ENCODE measurements at regions not wholly inside any gene's neighbourhood (a gene's known extent, or its start where the extent isn't known, plus 50 kb on each side); places are given as distances from the start of the nearest gene placed in this dataset.

- ATAC-seq = peak; percentile 72
- TF ChIP-seq ESRRG (CRISPR knock-in tag; IDR thresholded peaks at IDR 0.05) = no peak
- no peak for TF ChIP-seq ZNF565 (CRISPR knock-in tag; conservative IDR thresholded peaks at IDR 0.05; ENCODE audit: low read depth)
- no peak for TF ChIP-seq RARB (CRISPR knock-in tag; IDR thresholded peaks at IDR 0.05)
- TF ChIP-seq ZC3H10 (CRISPR knock-in tag; IDR thresholded peaks at IDR 0.05) = no peak
These were observed 228.9 kb downstream of the RBM43 start for GRCh38 chr2:151032741-151033191.

GRCh38 chr2:151030663-151031230 lies 230.9 kb downstream of the RBM43 start:
- ATAC-seq = no peak
- TF ChIP-seq ZNF565 (CRISPR knock-in tag; conservative IDR thresholded peaks at IDR 0.05; ENCODE audit: low read depth) (no peak), ZNF8 (CRISPR knock-in tag; IDR thresholded peaks at IDR 0.05) (no peak)

GRCh38 chr2:151029406-151030157 lies 232.1 kb downstream of the RBM43 start:
- ATAC-seq = no peak
- TF ChIP-seq CSDC2 (CRISPR knock-in tag; IDR thresholded peaks at IDR 0.05) (no peak), ISL1 (CRISPR knock-in tag; IDR thresholded peaks at IDR 0.05) (peak; percentile 66), RARB (CRISPR knock-in tag; IDR thresholded peaks at IDR 0.05) (no peak)

GRCh38 chr2:151028691-151029176 lies 232.9 kb downstream of the RBM43 start:
- TF ChIP-seq CREB5 (CRISPR knock-in tag; IDR thresholded peaks at IDR 0.05; ENCODE audit: low read depth) = no peak
- TF ChIP-seq ZFP30 (CRISPR knock-in tag; IDR thresholded peaks at IDR 0.05) = no peak
- no peak for TF ChIP-seq TCF4 (CRISPR knock-in tag; IDR thresholded peaks at IDR 0.05; ENCODE audit: borderline replicate concordance)
- TF ChIP-seq GLIS3 (CRISPR knock-in tag; IDR thresholded peaks at IDR 0.05) = no peak
- TF ChIP-seq TOX (CRISPR knock-in tag; IDR thresholded peaks at IDR 0.05; ENCODE audit: borderline replicate concordance) = no peak
- TF ChIP-seq ZNF565 (CRISPR knock-in tag; conservative IDR thresholded peaks at IDR 0.05; ENCODE audit: low read depth) = no peak
- TF ChIP-seq CSRNP3 (CRISPR knock-in tag; IDR thresholded peaks at IDR 0.05) = no peak
- no peak for ATAC-seq

- ATAC-seq = no peak
- TF ChIP-seq CSRNP3 (CRISPR knock-in tag; IDR thresholded peaks at IDR 0.05) = no peak
These were observed 234.5 kb downstream of the RBM43 start for GRCh38 chr2:151027151-151027550.

- ATAC-seq = no peak
- TF ChIP-seq ZNF8 (CRISPR knock-in tag; IDR thresholded peaks at IDR 0.05) (no peak), OSR1 (CRISPR knock-in tag; IDR thresholded peaks at IDR 0.05) (no peak), ZFP3 (CRISPR knock-in tag; IDR thresholded peaks at IDR 0.05) (no peak)
These were observed 235.8 kb downstream of the RBM43 start for GRCh38 chr2:151025816-151026215.

GRCh38 chr2:151024696-151025251 lies 236.9 kb downstream of the RBM43 start:
- TF ChIP-seq TOX (CRISPR knock-in tag; IDR thresholded peaks at IDR 0.05; ENCODE audit: borderline replicate concordance) (no peak), ESRRG (CRISPR knock-in tag; IDR thresholded peaks at IDR 0.05) (no peak), ZC3H10 (CRISPR knock-in tag; IDR thresholded peaks at IDR 0.05) (no peak), ZFP3 (CRISPR knock-in tag; IDR thresholded peaks at IDR 0.05) (no peak), CREB5 (CRISPR knock-in tag; IDR thresholded peaks at IDR 0.05; ENCODE audit: low read depth) (no peak), ZFP30 (CRISPR knock-in tag; IDR thresholded peaks at IDR 0.05) (no peak), BACH2 (CRISPR knock-in tag; IDR thresholded peaks at IDR 0.05; ENCODE audit: borderline replicate concordance) (no peak), CSDC2 (CRISPR knock-in tag; IDR thresholded peaks at IDR 0.05) (no peak), GLIS3 (CRISPR knock-in tag; IDR thresholded peaks at IDR 0.05) (no peak), SNAI2 (CRISPR knock-in tag; IDR thresholded peaks at IDR 0.05) (no peak), ZNF8 (CRISPR knock-in tag; IDR thresholded peaks at IDR 0.05) (no peak), TCF4 (CRISPR knock-in tag; IDR thresholded peaks at IDR 0.05; ENCODE audit: borderline replicate concordance) (no peak), PPARA (CRISPR knock-in tag; IDR thresholded peaks at IDR 0.05; ENCODE audit: borderline replicate concordance) (no peak), CSRNP3 (CRISPR knock-in tag; IDR thresholded peaks at IDR 0.05) (no peak), ISL1 (CRISPR knock-in tag; IDR thresholded peaks at IDR 0.05) (no peak), POU6F1 (CRISPR knock-in tag; IDR thresholded peaks at IDR 0.05; ENCODE audit: borderline replicate concordance, low read depth) (no peak), OSR1 (CRISPR knock-in tag; IDR thresholded peaks at IDR 0.05) (no peak)
- no peak for ATAC-seq
